ENCODE measurements at regions not wholly inside any gene's neighbourhood (a gene's known extent, or its start where the extent isn't known, plus 50 kb on each side); places are given as distances from the start of the nearest gene placed in this dataset.

GRCh38 chr1:38334930-38335592, 288.5 kb upstream of the POU3F1 start:
- TF ChIP-seq POLR2A (IDR thresholded peaks at IDR 0.05; ENCODE audit: low read depth, low read length), result no peak
- FAIRE-seq, result no peak
- no peak for DNase-seq (ENCODE audit: insufficient read length, low spot score)

- no peak for DNase-seq (ENCODE audit: insufficient read length, low spot score)
- no peak for TF ChIP-seq POLR2A (IDR thresholded peaks at IDR 0.05; ENCODE audit: low read depth, low read length)
- FAIRE-seq, result no peak
These were observed 286.2 kb upstream of the POU3F1 start for GRCh38 chr1:38332649-38333310.

GRCh38 chr1:38331496-38332210, 285.1 kb upstream of the POU3F1 start:
- no peak for TF ChIP-seq POLR2A (IDR thresholded peaks at IDR 0.05; ENCODE audit: low read depth, low read length)
- FAIRE-seq, result no peak
- no peak for DNase-seq (ENCODE audit: insufficient read length, low spot score)

- DNase-seq (ENCODE audit: insufficient read length, low spot score) (no peak), FAIRE-seq (no peak)
- no peak for TF ChIP-seq POLR2A (IDR thresholded peaks at IDR 0.05; ENCODE audit: low read depth, low read length)
These were observed 284.2 kb upstream of the POU3F1 start for GRCh38 chr1:38330799-38331198.

- TF ChIP-seq POLR2A (IDR thresholded peaks at IDR 0.05; ENCODE audit: low read depth, low read length), result no peak
These were observed 283.1 kb upstream of the POU3F1 start for GRCh38 chr1:38329644-38330043.

GRCh38 chr1:38328278-38329035, 281.9 kb upstream of the POU3F1 start:
- TF ChIP-seq POLR2A (IDR thresholded peaks at IDR 0.05; ENCODE audit: low read depth, low read length), result no peak
- DNase-seq (ENCODE audit: insufficient read length, low spot score) (no peak), FAIRE-seq (no peak)

More at GRCh38 chr1:38329644-38330043, 283.1 kb upstream of the POU3F1 start:
- FAIRE-seq (no peak), DNase-seq (ENCODE audit: insufficient read length, low spot score) (no peak)

- no peak for DNase-seq (ENCODE audit: insufficient read length, low spot score)
- no peak for TF ChIP-seq POLR2A (IDR thresholded peaks at IDR 0.05; ENCODE audit: low read depth, low read length)
- FAIRE-seq, result no peak
These were observed 281.0 kb upstream of the POU3F1 start for GRCh38 chr1:38327559-38327973.

- DNase-seq (ENCODE audit: insufficient read length, low spot score), result no peak
- FAIRE-seq, result no peak
- no peak for TF ChIP-seq POLR2A (IDR thresholded peaks at IDR 0.05; ENCODE audit: low read depth, low read length)
These were observed 280.3 kb upstream of the POU3F1 start for GRCh38 chr1:38326856-38327255.

GRCh38 chr1:38326135-38326534, 279.5 kb upstream of the POU3F1 start:
- no peak for FAIRE-seq
- no peak for DNase-seq (ENCODE audit: insufficient read length, low spot score)
- no peak for TF ChIP-seq POLR2A (IDR thresholded peaks at IDR 0.05; ENCODE audit: low read depth, low read length)

GRCh38 chr1:38312753-38313152, 266.2 kb upstream of the POU3F1 start:
- FAIRE-seq (no peak), DNase-seq (ENCODE audit: insufficient read length, low spot score) (no peak)
- TF ChIP-seq POLR2A (IDR thresholded peaks at IDR 0.05; ENCODE audit: low read depth, low read length), result no peak

- DNase-seq (ENCODE audit: insufficient read length, low spot score) (no peak), FAIRE-seq (no peak)
- no peak for TF ChIP-seq POLR2A (IDR thresholded peaks at IDR 0.05; ENCODE audit: low read depth, low read length)
These were observed 263.5 kb upstream of the POU3F1 start for GRCh38 chr1:38310079-38310478.

- no peak for FAIRE-seq
- DNase-seq (ENCODE audit: insufficient read length, low spot score), result no peak
- no peak for TF ChIP-seq POLR2A (IDR thresholded peaks at IDR 0.05; ENCODE audit: low read depth, low read length)
These were observed 262.2 kb upstream of the POU3F1 start for GRCh38 chr1:38308780-38309179.

- DNase-seq (ENCODE audit: insufficient read length, low spot score) (no peak), FAIRE-seq (no peak)
- TF ChIP-seq POLR2A (IDR thresholded peaks at IDR 0.05; ENCODE audit: low read depth, low read length), result no peak
These were observed 259.1 kb upstream of the POU3F1 start for GRCh38 chr1:38305666-38306065.

GRCh38 chr1:38303843-38304242, 257.2 kb upstream of the POU3F1 start:
- no peak for FAIRE-seq
- no peak for DNase-seq (ENCODE audit: insufficient read length, low spot score)
- TF ChIP-seq POLR2A (IDR thresholded peaks at IDR 0.05; ENCODE audit: low read depth, low read length), result no peak

Measured in H54 (cell line).